Kidney epithelial cell (primary cell): ENCODE measurements at regions not wholly inside any gene's neighbourhood (a gene's known extent, or its start where the extent isn't known, plus 50 kb on each side); places are given as distances from the start of the nearest gene placed in this dataset.

Experiments used
- DNase-seq: peaks from one replicate; pipeline ENCODE4 v3.0.0-alpha.2; 2010; ENCODE audit warnings: low read depth
- H3K27me3 ChIP-seq: 2 replicates; pipeline ENCODE4 v1.6.0; 2011; ENCODE audit warnings: low read length; ENCODE audit not compliant: control insufficient read depth, insufficient read depth
- H3K36me3 ChIP-seq: 2 replicates; pipeline ENCODE4 v1.5.1; 2011; ENCODE audit warnings: low read length; ENCODE audit not compliant: control insufficient read depth, insufficient read depth
- H3K4me3 ChIP-seq: 2 replicates; pipeline ENCODE4 v1.5.1; 2011; ENCODE audit warnings: low read depth, mild to moderate bottlenecking, control low read depth, low read length
- TF ChIP-seq, protein P1 (sequence below): IDR thresholded peaks from 2 replicates; pipeline ENCODE4 v1.5.1; 2011; ENCODE audit warnings: mild to moderate bottlenecking, moderate library complexity, low read length, control low read depth, inconsistent platforms; ENCODE audit not compliant: insufficient read depth, poor library complexity, severe bottlenecking

DNA sequence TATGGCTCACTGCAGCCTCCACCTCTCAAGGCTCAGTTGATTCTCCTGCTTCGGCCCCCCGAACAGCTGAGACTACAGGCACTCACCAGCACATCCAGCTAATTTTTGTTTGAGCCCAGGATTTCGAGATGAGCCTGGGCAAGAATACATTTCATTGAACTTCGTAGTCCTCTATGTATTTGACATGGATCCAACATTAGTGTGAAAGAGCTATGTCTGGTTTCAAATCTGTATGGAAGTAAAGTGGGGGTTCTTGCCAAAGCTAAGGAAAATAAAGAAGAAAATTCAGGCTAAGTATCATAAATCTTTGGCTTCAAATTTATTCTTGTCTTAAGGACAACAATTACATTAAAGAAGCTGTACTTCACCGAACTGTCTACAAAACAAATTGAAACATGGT lies 1291.7 kb upstream of the CRIM1 start:
- TF ChIP-seq, protein P1, sequence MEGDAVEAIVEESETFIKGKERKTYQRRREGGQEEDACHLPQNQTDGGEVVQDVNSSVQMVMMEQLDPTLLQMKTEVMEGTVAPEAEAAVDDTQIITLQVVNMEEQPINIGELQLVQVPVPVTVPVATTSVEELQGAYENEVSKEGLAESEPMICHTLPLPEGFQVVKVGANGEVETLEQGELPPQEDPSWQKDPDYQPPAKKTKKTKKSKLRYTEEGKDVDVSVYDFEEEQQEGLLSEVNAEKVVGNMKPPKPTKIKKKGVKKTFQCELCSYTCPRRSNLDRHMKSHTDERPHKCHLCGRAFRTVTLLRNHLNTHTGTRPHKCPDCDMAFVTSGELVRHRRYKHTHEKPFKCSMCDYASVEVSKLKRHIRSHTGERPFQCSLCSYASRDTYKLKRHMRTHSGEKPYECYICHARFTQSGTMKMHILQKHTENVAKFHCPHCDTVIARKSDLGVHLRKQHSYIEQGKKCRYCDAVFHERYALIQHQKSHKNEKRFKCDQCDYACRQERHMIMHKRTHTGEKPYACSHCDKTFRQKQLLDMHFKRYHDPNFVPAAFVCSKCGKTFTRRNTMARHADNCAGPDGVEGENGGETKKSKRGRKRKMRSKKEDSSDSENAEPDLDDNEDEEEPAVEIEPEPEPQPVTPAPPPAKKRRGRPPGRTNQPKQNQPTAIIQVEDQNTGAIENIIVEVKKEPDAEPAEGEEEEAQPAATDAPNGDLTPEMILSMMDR, result no peak
- Histone ChIP-seq H3K36me3 (no peaks in the 10 kb centered on the region), H3K27me3 (no peaks in the 10 kb centered on the region), H3K4me3 (no peak overlapping the region)
- DNase-seq, result no peak

DNA sequence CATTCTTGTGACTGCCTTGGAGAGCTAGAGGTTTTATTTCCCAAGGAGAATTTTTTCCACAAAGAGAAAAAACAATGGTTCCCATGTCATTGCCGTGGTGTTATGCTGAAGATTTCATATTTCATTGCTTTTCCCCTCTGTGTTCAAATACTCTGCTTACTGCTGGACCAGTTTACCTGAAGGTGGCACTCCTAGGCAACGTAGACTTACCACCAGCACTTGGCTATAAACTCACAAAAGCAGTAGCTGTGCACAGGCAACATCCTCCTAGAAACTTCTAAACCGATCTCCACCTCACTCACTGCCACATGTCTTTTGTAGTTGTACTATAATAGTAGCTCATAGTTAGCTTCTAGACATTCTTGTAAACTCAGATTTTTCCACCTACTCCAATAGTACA lies 1319.7 kb upstream of the CRIM1 start:
- TF ChIP-seq, protein P1, result peak; percentile 14
- no peaks in the 10 kb centered on the region for H3K36me3 ChIP-seq
- H3K27me3 ChIP-seq, result no peaks in the 10 kb centered on the region
- DNase-seq, result no peak
- H3K4me3 ChIP-seq, result no peak overlapping the region

DNA sequence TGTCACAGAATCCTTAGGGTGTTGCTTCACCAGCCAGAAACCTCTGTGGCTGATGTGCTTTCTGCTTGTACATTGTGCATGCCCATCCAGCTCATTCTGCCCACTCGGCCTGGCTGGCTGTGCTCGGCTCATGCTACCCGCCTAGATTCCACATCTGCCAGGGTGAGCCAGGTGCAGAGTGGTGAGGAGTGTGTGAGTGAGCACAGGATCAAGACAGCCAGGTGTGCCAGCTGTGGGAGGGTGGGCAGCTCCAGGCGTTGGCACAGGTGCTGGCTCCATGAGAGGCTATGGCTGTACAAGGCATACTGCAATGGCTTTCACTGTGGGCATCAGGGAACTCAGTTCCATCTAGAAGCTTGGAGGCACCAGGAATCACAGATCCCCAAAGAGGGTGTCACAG lies 1321.8 kb upstream of the CRIM1 start:
- no peak for DNase-seq
- Histone ChIP-seq H3K4me3 (no peak overlapping the region), H3K27me3 (no peaks in the 10 kb centered on the region), H3K36me3 (no peaks in the 10 kb centered on the region)
- TF ChIP-seq, protein P1, result no peak

DNA sequence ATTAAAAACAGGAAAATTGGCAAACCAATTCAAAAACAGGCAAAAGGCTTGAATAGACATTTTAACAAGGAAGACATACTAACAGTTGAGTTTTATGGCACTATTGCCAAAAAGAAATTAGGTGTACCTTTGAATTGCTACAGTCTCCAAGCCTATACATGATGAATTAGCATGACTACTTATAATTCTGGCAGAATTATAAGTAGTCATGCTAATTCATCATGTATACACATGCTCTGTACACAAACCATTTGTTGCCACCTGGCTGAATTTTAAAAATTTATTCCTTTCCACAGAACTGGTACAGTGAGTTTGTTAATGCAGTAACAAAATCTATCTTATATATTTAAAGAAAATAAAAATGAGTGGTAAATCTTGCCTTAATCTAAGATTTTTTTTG lies 1332.0 kb upstream of the CRIM1 start:
- no peaks in the 10 kb centered on the region for H3K27me3 ChIP-seq
- TF ChIP-seq, protein P1, result no peak
- no peak overlapping the region for H3K4me3 ChIP-seq
- no peaks in the 10 kb centered on the region for H3K36me3 ChIP-seq
- DNase-seq, result no peak

DNA sequence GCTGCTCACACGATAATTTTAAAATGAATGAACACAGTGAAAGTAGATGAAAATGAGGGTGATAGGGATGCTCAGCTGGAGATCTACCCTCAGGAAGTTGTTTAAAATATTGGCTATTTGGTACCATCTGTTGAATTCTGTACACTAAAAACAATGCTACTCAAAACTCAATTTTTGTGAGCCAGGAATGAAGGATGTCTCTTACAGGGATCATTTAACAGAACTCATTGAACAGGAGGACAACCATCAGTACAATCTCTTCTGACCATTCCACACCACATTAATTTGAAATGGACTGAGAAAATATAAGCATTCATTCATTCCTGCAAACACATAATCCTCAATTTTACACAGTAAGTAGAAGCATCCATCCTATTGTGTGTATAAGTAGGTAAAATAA lies 1355.1 kb upstream of the CRIM1 start:
- TF ChIP-seq, protein P1, result no peak
- no peak overlapping the region for H3K4me3 ChIP-seq
- H3K27me3 ChIP-seq, result no peaks in the 10 kb centered on the region
- no peak for DNase-seq
- no peaks in the 10 kb centered on the region for H3K36me3 ChIP-seq

DNA sequence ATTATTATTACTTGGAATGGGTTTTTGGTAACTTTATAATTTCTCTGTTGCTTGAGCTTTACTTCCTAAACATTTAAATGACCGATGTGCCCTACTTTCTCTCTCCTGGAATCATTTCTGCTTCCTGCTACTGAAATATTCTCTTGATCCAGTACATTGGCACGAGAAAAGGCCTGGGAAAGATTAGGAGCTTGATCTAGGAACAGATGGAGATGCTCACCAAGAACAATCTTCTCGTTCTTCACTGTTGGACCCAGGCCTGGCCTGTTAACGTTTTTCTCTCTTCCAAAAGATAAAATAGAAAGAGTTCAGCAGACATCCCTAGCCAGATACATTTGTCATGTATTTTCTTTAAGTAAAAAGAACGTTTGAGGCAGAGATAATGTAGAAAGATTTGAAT lies 1356.8 kb upstream of the CRIM1 start:
- H3K4me3 ChIP-seq, result no peak overlapping the region
- TF ChIP-seq, protein P1, result no peak
- H3K36me3 ChIP-seq, result no peaks in the 10 kb centered on the region
- no peak for DNase-seq
- H3K27me3 ChIP-seq, result no peaks in the 10 kb centered on the region
